Common myeloid progenitor, CD34-positive (primary cell): ENCODE measurements at regions not wholly inside any gene's neighbourhood (a gene's known extent, or its start where the extent isn't known, plus 50 kb on each side); places are given as distances from the start of the nearest gene placed in this dataset.
"Not testable (repeated sequence)": the region's sequence is repeated elsewhere in the genome, so short reads cannot be mapped to it uniquely, and the experiment has no call there.

Experiments used
- CTCF ChIA-PET: fragments of 350-600 bp; sonication (Branson Sonifier 250); formaldehyde crosslinking; loops from one replicate; lab custom pipeline; 2021; ENCODE audit warnings: antibody characterized with exemption; lab: Charles Lee
- POLR2A ChIA-PET: fragments of 350-600 bp; sonication (Branson Sonifier 250); formaldehyde crosslinking; loops from one replicate; lab custom pipeline; 2021; ENCODE audit warnings: antibody characterized with exemption; lab: Charles Lee
- DNase-seq, 3 donors: peaks; one replicate each; pipeline versions ENCODE4 v3.0.0 to v3.0.0-alpha.2; 2013
- H3K27ac ChIP-seq, 2 experiments: 1 replicate in 1 of 2; 2 replicates in 1 of 2; pipeline ENCODE4 v1.7.0; 2013; ENCODE audit warnings: inconsistent platforms in 2 of 2, low read length in 2 of 2, mild to moderate bottlenecking in 2 of 2, low read depth in 1 of 2, moderate library complexity in 1 of 2; ENCODE audit not compliant: severe bottlenecking in 2 of 2, insufficient read depth in 1 of 2, poor library complexity in 1 of 2
- H3K27me3 ChIP-seq, 5 experiments: replicated peaks in 2 of 5; 1 replicate in 3 of 5; 2 replicates in 2 of 5; pipeline versions ENCODE4 v1.6.1 to v1.7.0; 2013; ENCODE audit warnings: low read length in 4 of 5, mild to moderate bottlenecking in 2 of 5, moderate library complexity in 2 of 5, inconsistent platforms in 1 of 5; ENCODE audit not compliant: insufficient read depth in 5 of 5, control insufficient read depth in 4 of 5
- H3K36me3 ChIP-seq, 4 experiments: 1 replicate in 2 of 4; 2 replicates in 2 of 4; pipeline versions ENCODE4 v1.6.1 to v1.7.0; 2013; ENCODE audit warnings: low read length in 3 of 4, control low read depth in 1 of 4, mild to moderate bottlenecking in 1 of 4; ENCODE audit not compliant: control insufficient read depth in 4 of 4, insufficient read depth in 4 of 4
- H3K4me1 ChIP-seq, 4 experiments: 1 replicate in 3 of 4; 2 replicates in 1 of 4; pipeline versions ENCODE4 v1.6.1 to v1.7.1; 2013; ENCODE audit warnings: low read length in 3 of 4, mild to moderate bottlenecking in 3 of 4, control low read depth in 1 of 4, inconsistent platforms in 1 of 4, moderate library complexity in 1 of 4; ENCODE audit not compliant: control insufficient read depth in 4 of 4, insufficient read depth in 4 of 4; ENCODE audit errors: control extremely low read depth in 1 of 4
- H3K4me3 ChIP-seq, 7 experiments: 1 replicate in 4 of 7; 2 replicates in 3 of 7; pipeline versions ENCODE4 v1.5.1 to v1.7.0; 2013; ENCODE audit warnings: mild to moderate bottlenecking in 7 of 7, low read length in 6 of 7, moderate library complexity in 6 of 7, inconsistent platforms in 2 of 7, low read depth in 2 of 7, control low read depth in 1 of 7; ENCODE audit not compliant: insufficient read depth in 4 of 7, control insufficient read depth in 1 of 7; ENCODE audit errors: extremely low read depth in 1 of 7
- H3K9me3 ChIP-seq, 5 experiments: 1 replicate in 4 of 5; 2 replicates in 1 of 5; pipeline versions ENCODE4 v1.6.1 to v1.7.1; 2013; ENCODE audit warnings: low read length in 4 of 5, mild to moderate bottlenecking in 2 of 5, inconsistent platforms in 1 of 5, low read depth in 1 of 5, moderate library complexity in 1 of 5; ENCODE audit not compliant: control insufficient read depth in 4 of 5, insufficient read depth in 2 of 5; ENCODE audit errors: control extremely low read depth in 1 of 5
- WGBS: methylation state at CpG from one replicate; pipeline ENCODE4 v1.1.5; 2013; ENCODE audit not compliant: insufficient coverage; 5-methylcytosine and 5-hydroxymethylcytosine counted together

DNA sequence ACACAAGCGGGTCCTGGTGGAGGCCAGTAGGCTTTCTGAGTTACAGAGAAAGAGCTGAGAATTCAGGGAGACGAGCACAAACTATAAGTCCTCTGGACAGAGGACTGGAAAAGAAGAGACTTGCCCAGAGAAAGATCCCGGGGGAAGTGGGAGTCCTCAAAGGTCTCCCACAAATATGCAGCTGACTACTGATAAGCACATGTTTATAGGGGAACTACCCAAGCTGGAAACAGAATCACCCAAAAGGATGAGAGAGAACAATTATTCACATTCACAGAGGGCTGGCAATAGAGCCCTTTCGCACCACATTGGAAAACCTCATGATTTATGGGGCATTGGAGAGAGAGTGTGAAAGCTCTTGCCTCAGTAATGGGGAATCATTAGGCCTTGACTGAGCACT, 337.6 kb downstream of the IRS1 start:
- Histone ChIP-seq H3K4me1 (no peaks in the 10 kb centered on the region), H3K27me3 (no peaks in the 10 kb centered on the region), H3K9me3 (peaks cover 0 to 3% (median 0%) of the 10 kb centered on the region in 5 experiments), H3K36me3 (no peaks in the 10 kb centered on the region), H3K27ac (no peak overlapping the region), H3K4me3 (no peak overlapping the region)
- 50% methylated on average over 3 of the region's 4 CpGs for WGBS
- ChIA-PET CTCF (no interaction called here), POLR2A (interaction anchor here (0.7 kb wide), 1 partner anchor 463 kb away, joined by 3 read pairs; no protein-coding TSS in a partner anchor)
- DNase-seq = no peak

- H3K4me3 ChIP-seq, POLR2A ChIA-PET, H3K4me1 ChIP-seq, H3K27ac ChIP-seq, DNase-seq, H3K27me3 ChIP-seq, H3K36me3 ChIP-seq, CTCF ChIA-PET: not testable (repeated sequence)
- peaks cover 0 to 16% (median 5%) of the 10 kb centered on the region in 5 experiments for H3K9me3 ChIP-seq
- WGBS = 100% methylated on average over 1 of the region's 1 CpG
These were observed 343.5 kb downstream of the IRS1 start for GRCh38 chr2:226456144-226456543.

DNA sequence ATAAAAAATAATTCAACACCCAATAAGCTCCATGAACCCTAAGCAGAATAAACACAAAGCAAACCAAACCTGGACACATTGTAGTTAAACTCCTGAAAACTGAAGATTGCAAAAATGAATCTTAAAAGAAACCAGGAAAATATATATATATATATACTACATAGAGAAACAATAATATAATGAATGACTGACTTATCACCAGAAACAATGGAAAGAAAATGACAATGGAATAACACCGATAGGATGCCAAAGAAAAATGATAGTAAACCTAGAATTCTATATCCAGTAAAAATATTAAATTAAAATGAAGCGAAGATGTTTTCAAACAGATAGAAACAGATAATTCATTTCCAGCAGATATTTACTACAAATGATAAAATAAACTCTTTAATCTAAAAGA, 346.9 kb downstream of the IRS1 start:
- ChIA-PET CTCF (interaction anchor here (1.2 kb wide), 1 partner anchor 23 kb away, joined by 4 read pairs; no protein-coding TSS in a partner anchor), POLR2A (no interaction called here)
- Histone ChIP-seq H3K27me3 (no peaks in the 10 kb centered on the region), H3K4me3 (no peak overlapping the region), H3K36me3 (no peaks in the 10 kb centered on the region), H3K27ac (no peak overlapping the region), H3K9me3 (peaks cover 0 to 16% (median 5%) of the 10 kb centered on the region in 5 experiments), H3K4me1 (no peaks in the 10 kb centered on the region)
- DNase-seq = no peak
- WGBS = no CpG with 5 or more reads among the region's 2 CpGs

DNA sequence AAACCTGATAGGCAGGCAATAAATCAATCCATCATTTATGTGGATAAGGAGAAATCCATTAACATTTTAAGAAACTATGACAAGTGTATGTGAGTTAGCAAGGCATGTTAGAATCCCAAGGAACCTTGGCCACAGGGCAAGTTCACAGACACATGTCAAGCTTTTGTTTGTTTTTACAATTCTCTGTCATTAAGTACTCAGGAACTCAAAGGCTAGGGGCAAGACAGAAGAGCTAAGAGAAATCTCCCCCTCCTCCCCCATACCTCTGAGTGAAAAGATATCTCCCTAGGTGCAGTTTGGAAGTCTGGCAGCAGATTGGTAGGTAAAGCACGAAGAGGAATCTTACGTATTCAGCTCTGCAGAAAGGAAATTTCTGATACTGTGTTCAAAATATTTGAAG, 348.1 kb downstream of the IRS1 start:
- H3K27ac ChIP-seq = no peak overlapping the region
- H3K36me3 ChIP-seq = no peaks in the 10 kb centered on the region
- WGBS = no CpG with 5 or more reads among the region's 2 CpGs
- no peak overlapping the region for H3K4me3 ChIP-seq
- peaks cover 0 to 16% (median 5%) of the 10 kb centered on the region in 5 experiments for H3K9me3 ChIP-seq
- DNase-seq = no peak
- ChIA-PET POLR2A (no interaction called here), CTCF (no interaction called here)
- H3K27me3 ChIP-seq = no peaks in the 10 kb centered on the region
- no peaks in the 10 kb centered on the region for H3K4me1 ChIP-seq

- CTCF ChIA-PET = no interaction called here
- H3K36me3 ChIP-seq = no peaks in the 10 kb centered on the region
- peaks cover 0 to 15% (median 5%) of the 10 kb centered on the region in 5 experiments for H3K9me3 ChIP-seq
- no peaks in the 10 kb centered on the region for H3K4me1 ChIP-seq
- H3K27me3 ChIP-seq = no peaks in the 10 kb centered on the region
- H3K4me3 ChIP-seq = no peak overlapping the region
- no peak for DNase-seq
- H3K27ac ChIP-seq = no peak overlapping the region
- POLR2A ChIA-PET = no interaction called here
- 89% methylated on average over 3 of the region's 6 CpGs for WGBS
These were observed 349.5 kb downstream of the IRS1 start for GRCh38 chr2:226450141-226450540.

DNA sequence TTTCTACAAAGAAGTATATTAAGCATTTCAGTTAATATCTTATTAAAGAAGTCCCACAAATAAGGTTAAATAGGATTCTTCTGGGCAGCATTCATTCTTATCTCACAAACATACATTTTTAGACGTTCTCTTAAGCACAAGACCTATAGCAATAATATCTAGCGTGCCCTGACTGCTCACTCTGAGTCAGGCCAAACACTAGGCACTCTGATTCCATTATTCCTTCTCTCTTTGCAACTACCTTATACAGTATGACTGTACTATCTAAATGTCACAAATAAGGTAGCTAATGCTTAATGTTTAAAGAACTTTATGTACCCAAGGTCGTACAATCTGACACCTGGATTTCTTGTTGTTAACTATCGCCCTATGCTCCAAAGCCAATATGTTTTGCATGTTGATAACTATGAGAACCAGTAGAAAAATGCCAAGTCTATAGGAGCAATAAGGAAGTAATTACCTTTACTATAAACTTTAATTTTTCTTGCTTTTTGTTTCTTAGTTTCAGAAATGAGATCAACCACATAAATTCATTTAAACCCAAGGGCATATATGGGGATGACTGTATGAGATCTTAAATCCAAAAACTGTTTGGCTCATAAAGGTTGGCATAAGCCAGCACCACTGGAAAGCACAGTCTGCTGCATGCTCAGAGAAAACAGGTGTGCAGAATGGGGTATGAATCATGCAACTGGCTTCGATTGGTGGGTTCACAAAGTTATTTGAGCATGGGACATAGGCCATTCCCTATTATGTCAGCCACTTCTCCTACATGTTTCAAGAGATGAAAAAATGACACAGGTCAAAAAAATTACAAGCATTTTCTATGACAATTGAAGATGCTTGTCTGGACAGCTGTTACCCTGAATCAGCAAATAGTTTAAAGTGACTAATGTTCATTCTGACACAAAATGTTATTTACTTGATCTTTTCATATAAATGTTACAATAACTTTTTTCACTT, 352.0 kb downstream of the IRS1 start:
- 80% methylated on average over 1 of the region's 5 CpGs for WGBS
- CTCF ChIA-PET = no interaction called here
- POLR2A ChIA-PET = no interaction called here

GRCh38 chr2:226446406-226447001, 353.1 kb downstream of the IRS1 start:
- no peak overlapping the region for H3K4me3 ChIP-seq
- ChIA-PET CTCF (no interaction called here), POLR2A (no interaction called here)
- H3K4me1 ChIP-seq = no peaks in the 10 kb centered on the region
- no peaks in the 10 kb centered on the region for H3K27me3 ChIP-seq
- no peak for DNase-seq
- 57% methylated on average over 2 of the region's 3 CpGs for WGBS
- no peaks in the 10 kb centered on the region for H3K36me3 ChIP-seq
- no peak overlapping the region for H3K27ac ChIP-seq
- H3K9me3 ChIP-seq = no peaks in the 10 kb centered on the region

More for the DNA sequence above, 352.0 kb downstream of the IRS1 start:
- Histone ChIP-seq H3K9me3 (peaks cover 0 to 6% (median 0%) of the 10 kb centered on the region in 5 experiments), H3K36me3 (no peaks in the 10 kb centered on the region), H3K4me3 (no peak overlapping the region), H3K4me1 (no peaks in the 10 kb centered on the region), H3K27me3 (no peaks in the 10 kb centered on the region), H3K27ac (no peak overlapping the region)
- no peak for DNase-seq
